Hypothalamus (tissue), 51 donors: ENCODE measurements at regions not wholly inside any gene's neighbourhood (a gene's known extent, or its start where the extent isn't known, plus 50 kb on each side); places are given as distances from the start of the nearest gene placed in this dataset.

ENCODE experiments used
- DNase-seq, 51 donors: peaks; one replicate each; lab custom pipeline; 2025; lab: John Stamatoyannopoulos, UW

DNA sequence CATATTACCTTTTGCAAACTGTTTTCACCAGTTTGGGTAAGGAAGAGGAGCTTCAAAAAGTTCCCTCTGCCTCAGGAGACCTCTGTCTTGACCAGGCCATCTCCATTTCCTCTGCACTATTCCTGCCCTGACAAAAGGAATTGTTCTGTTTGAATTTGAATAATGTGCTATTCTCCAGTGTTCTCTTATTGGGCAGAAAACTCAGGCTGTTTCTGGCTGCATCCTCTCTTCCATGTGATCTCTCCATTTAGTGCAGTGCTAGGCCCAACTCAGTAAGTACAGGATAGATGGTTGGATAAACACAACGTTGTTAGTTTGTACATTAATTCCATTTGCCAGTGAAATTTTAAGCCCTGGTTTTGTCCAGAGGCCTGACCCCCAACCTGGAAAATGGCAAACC is 102.2 kb upstream of the CELF4 start:
- DNase-seq: no peak

- DNase-seq: no peak
Measured at GRCh38 chr18:37666991-37667390, 101.4 kb upstream of the CELF4 start.

DNA sequence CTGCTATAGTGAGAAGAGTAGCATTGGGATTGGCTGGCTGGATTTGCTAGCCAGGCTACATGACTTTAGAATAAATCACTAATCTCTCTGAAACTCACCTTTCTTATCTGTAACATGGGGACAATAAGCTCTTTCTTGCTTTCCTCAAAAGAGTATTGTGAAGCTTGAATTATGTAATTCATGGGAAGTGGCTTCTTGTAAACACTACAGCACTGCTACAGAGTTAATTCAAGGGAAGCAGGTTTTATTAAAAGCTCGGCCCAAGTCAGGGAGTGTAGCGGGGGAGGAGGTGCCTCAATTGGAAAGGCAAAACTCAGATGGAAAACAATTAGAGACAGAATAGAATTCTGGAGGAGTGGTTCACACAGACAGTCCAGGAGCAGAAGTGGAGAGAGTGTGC is 100.9 kb upstream of the CELF4 start:
- no peak for DNase-seq

DNA sequence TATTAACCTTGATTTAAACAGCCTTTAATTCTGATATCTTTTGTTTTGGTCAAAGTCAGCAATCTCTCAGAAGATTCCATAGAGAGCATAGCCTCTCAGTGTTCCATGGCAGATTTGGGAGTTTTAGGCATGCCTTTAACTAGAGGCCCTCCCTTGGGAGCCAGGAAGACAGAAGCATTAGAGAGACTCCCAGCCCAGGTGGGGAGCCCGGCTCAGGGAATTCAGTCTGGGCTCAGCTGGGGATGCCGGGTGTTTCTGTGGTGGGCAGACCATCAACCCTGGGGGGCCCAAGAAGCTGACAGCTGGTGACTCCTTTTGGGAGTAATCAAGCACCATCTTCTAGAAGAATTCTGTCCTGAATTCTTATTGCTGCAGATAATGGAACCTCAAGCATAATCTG is 99.7 kb upstream of the CELF4 start:
- DNase-seq: no peak

GRCh38 chr18:37663446-37663845 is 97.8 kb upstream of the CELF4 start:
- peak in 18 of 51 donors; percentile 6 to 58 (median 20) for DNase-seq

- DNase-seq: no peak
Measured at GRCh38 chr18:37662546-37663339, 97.1 kb upstream of the CELF4 start.

- no peak for DNase-seq
Measured at GRCh38 chr18:37662099-37662498, 96.5 kb upstream of the CELF4 start.

DNA sequence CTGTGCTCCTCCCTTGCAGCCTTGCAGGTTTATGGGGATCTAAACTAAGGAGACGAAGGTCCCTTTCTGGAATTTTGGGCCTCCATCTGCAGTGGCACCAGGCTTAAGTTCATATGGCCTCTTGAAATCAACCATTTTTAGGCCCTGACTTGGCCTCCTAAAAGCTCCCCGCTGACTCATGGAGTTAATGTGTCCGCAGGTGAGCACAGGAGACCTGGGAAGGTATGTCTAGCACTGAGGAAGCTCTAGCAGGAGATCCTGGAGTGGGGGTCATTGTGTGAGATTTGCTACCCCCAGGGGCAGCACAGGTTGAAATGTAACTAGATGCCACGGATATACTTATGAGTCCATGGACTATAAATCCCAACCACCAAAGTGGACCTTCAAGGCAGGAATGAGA is 95.9 kb upstream of the CELF4 start:
- no peak for DNase-seq

DNA sequence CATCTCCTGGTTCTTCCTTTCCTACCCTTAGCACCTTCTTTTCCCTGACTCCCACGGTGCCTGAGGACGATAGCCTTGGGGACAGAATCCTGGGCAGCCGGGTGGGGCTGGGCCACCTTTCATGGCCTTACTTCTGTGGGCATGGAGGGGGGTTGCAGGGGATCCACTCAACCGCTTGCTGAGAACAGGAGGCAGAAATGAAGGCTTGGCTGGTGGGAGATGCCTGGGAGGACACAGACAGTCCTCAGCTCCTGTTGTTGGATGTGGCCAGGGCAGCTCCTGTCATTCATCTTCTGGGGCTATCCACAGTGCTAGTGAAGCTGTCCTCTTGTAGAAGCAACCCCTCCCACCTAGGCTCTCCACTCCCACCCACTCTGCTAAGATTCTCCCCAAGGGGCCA is 95.5 kb upstream of the CELF4 start:
- DNase-seq: no peak

DNA sequence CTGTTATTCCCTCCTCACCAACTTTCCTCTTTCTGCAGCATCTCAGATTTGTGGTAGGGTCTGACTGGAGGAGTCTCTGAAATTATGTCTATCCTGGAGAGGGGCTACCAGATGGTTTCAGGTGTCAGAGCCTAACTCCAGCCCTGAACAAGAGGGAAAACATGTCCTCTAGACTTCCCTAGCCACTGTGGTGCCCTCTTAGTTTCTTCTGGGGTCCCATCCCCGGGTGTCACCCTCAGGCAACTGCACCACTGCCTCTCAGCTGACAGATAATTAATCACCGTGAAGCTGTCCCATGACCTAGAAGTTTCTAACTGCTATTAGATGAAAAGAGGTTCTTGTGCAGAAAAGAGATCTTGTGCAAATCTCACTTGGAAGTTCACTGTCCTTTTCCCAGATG is 95.1 kb upstream of the CELF4 start:
- no peak for DNase-seq

GRCh38 chr18:37659906-37660305 is 94.3 kb upstream of the CELF4 start:
- no peak for DNase-seq

- no peak for DNase-seq
Measured at GRCh38 chr18:37658894-37659293, 93.3 kb upstream of the CELF4 start.

- no peak for DNase-seq
Measured at GRCh38 chr18:37657493-37657892, 91.9 kb upstream of the CELF4 start.

DNA sequence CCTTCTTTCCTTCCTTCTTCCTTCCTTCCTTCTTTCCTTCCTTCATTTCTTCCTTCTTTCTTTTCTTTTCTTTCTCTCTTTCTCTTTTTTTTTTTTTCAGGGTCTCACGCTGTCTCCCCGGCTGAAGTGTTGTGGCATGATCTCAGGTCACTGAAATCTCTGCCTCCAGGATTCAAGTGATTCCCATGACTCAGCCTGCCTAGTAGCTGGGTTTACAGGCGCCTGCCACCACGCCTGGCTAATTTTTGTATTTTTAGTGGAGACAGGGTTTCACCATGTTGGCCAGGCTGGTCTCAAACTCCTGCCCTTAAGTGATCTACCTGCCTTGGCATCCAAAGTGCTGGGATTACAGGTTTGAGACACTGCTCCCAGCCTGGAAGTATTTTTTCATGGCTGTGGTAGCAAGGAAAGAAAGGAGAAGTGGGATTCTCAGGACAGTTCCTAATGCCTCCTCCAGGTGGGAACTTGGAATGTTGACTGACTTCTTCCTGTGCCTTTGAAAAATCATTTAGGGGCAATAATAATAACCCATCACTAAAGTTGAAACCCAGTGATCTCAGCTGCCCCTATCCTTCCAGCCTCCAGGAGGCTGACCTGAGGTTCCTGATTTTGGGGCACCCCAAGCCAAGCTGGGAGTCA is 89.3 kb upstream of the CELF4 start:
- DNase-seq: no peak

- no peak for DNase-seq
Measured at GRCh38 chr18:37654034-37654433, 88.4 kb upstream of the CELF4 start.

- no peak for DNase-seq
Measured at GRCh38 chr18:37653618-37654017, 88.0 kb upstream of the CELF4 start.

- no peak for DNase-seq
Measured at GRCh38 chr18:37649930-37650329, 84.3 kb upstream of the CELF4 start.

DNA sequence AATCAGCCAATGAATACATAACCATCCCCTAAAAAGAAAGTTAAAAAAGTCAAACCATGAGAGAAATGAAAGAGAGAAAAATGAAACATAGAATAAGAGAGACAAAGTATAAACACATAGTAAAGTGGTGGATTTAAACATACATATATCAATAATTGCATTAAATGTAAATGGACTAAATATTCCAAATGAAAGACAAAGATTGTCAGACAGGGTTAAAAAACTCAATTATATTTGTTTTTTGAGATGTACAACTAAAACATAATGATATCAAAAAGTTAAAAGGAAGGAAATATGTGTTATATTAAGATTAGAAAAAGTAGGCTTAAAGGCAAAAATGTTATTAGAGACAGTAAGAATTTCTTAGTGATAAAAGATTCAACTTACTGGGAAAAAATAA is 83.8 kb upstream of the CELF4 start:
- DNase-seq: no peak

DNA sequence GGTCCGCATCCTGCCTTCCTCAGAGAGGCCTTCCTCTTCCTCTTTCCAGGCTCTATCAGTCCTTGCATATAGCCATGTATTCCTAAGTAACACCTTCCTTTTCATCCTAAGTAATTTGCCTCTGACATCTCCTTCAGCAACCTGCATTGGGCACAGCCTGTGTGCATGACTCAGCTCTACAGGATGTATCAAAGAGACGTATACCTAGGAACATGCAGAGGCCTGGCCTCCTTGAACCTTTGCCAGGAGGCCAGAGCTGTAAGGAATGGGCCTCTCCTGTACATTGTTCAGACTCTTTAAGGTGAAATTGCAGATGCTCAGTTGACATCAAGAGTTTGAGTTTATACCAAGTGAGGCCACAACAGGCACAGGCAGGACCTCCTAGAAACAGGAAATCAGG is 76.0 kb upstream of the CELF4 start:
- no peak for DNase-seq

- no peak for DNase-seq
Measured at GRCh38 chr18:37640504-37640903, 74.9 kb upstream of the CELF4 start.

- DNase-seq: no peak
Measured at GRCh38 chr18:37639846-37640245, 74.2 kb upstream of the CELF4 start.

GRCh38 chr18:37637478-37637850 is 71.9 kb upstream of the CELF4 start:
- DNase-seq: no peak
